HUES6 (cell line): ENCODE measurements at regions not wholly inside any gene's neighbourhood (a gene's known extent, or its start where the extent isn't known, plus 50 kb on each side); places are given as distances from the start of the nearest gene placed in this dataset.
A peak's percentile ranks its signal among the peaks of the same experiment; 100 is the strongest.

Experiments
- H3K27ac ChIP-seq: 2 replicates; pipeline ENCODE4 v1.7.0; 2013; ENCODE audit warnings: low read depth, mild to moderate bottlenecking, low read length, inconsistent platforms
- H3K27me3 ChIP-seq: 2 replicates; pipeline ENCODE4 v1.6.1; 2013; ENCODE audit warnings: low read length; ENCODE audit not compliant: control insufficient read depth, insufficient read depth
- H3K36me3 ChIP-seq: 2 replicates; pipeline ENCODE4 v1.6.1; 2013; ENCODE audit warnings: low read length; ENCODE audit not compliant: control insufficient read depth, insufficient read depth
- H3K4me1 ChIP-seq: 2 replicates; pipeline ENCODE4 v1.6.1; 2013; ENCODE audit warnings: low read length; ENCODE audit not compliant: control insufficient read depth, insufficient read depth
- H3K4me3 ChIP-seq: 2 replicates; pipeline ENCODE4 v1.5.1; 2013; ENCODE audit warnings: low read depth, low read length
- H3K9ac ChIP-seq: one replicate; pipeline ENCODE4 v1.6.1; 2013; ENCODE audit warnings: mild to moderate bottlenecking, low read length
- H3K9me3 ChIP-seq: 2 replicates; pipeline ENCODE4 v1.6.1; 2013; ENCODE audit warnings: low read depth, low read length; ENCODE audit not compliant: control insufficient read depth, insufficient read depth

DNA sequence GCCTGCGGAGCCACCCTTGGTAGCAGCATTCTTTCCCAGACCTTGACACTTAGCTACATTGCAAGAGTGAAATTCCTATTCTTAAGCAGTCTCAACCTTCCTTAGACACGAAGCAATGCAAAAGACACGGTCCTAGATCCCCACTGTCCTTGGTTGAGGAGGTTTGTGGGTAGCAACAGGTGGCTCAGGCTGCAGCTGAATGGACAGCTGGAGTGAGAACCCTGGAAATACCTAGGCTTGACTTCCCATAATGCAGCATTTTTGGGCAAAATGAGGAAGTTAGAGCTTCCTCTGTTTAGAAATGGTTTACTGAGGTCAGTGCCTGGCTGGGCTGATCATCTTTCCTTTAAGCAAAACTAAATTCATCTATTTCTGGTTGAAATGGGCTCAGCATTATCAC is 296.6 kb downstream of the RFC3 start:
- Histone ChIP-seq H3K4me1 (peaks cover 8% of the 10 kb centered on the region; the same call in 1 of the 2 replicates), H3K27me3 (no peaks in the 10 kb centered on the region), H3K9ac (no peak overlapping the region), H3K27ac (no peak overlapping the region), H3K4me3 (no peak overlapping the region), H3K9me3 (0 out of 2 replicates have a peak, but pooled peaks cover 1% of the 10 kb centered on the region), H3K36me3 (no peaks in the 10 kb centered on the region)

DNA sequence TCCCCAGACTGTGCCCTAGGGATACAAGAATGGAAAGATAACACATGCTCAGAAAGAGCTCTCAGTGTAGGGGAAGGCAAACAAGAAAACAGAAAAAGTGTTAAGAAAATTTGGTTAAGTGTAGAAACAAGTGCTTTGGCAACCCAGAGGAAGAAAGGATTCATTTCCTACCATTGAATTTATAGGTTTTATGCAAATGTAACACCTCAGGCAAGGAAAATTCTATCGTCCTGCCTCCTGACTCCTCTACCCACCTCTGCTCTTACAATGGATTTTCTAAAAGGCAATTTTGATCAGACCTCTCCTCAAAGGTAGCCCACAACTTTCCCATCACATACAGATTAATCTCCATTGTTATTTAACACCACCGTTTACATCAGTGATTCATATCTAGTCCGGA is 298.7 kb downstream of the RFC3 start:
- Histone ChIP-seq H3K27me3 (no peaks in the 10 kb centered on the region), H3K4me3 (no peak overlapping the region), H3K36me3 (no peaks in the 10 kb centered on the region), H3K27ac (no peak overlapping the region), H3K4me1 (peaks cover 8% of the 10 kb centered on the region; the same call in 1 of the 2 replicates), H3K9ac (no peak overlapping the region), H3K9me3 (no peaks in the 10 kb centered on the region)

DNA sequence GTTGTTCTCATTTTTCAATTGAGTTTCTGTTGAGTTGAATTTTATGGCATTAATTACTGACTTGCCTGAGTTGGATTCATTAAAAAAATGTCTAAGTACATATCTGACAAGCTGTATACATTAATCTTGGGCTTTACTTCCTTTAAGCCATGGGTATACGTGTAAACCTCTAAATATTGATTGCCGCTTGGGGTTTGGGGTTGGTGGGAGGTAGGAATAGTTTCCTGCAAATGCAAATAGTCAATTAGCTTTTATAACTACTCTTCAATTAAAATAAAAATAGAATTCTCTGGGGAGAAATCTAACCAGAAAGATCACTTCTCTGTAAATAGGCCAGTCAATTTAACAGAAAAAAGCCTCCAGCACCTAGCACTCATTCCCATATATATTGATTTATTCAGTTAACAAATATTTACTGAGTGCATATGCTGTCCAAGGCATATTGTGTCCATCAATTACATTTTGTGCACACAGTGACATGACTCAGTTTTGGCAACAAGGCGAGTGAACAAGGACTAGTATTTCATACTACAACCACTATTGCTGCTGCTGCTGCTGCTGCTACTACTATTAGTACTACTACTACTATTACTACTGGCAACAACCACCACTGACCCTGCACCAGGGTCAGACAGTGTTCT is 306.8 kb downstream of the RFC3 start:
- Histone ChIP-seq H3K9me3 (no peaks in the 10 kb centered on the region), H3K27ac (no peak overlapping the region), H3K4me3 (no peak overlapping the region), H3K9ac (no peak overlapping the region), H3K36me3 (no peaks in the 10 kb centered on the region), H3K27me3 (no peaks in the 10 kb centered on the region), H3K4me1 (peaks cover 21% of the 10 kb centered on the region; the same call in 1 of the 2 replicates)

DNA sequence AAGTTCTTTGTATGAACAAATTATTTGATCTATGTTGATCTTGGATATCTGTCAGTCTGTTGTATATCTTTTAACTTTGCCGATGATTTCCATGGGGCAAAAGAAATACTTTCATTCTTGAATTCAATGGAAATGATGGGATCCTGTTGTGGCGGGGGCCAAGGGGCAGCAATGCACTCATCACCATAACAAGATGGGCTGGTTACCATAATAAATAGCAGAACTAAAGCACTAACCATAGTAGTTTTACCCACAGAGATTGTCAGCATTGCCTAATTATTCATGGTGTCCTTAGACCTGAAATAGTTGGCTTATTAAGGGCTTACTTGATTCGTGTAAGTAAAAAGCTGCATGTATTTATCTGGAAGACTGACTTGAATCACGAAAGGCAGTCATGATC is 309.6 kb downstream of the RFC3 start:
- Histone ChIP-seq H3K4me1 (peaks cover 21% of the 10 kb centered on the region; the same call in 1 of the 2 replicates), H3K36me3 (no peaks in the 10 kb centered on the region), H3K9me3 (no peaks in the 10 kb centered on the region), H3K27me3 (no peaks in the 10 kb centered on the region), H3K4me3 (0 out of 2 replicates have a peak overlapping the region, but pooled peaks have one; percentile 14), H3K27ac (no peak overlapping the region), H3K9ac (no peak overlapping the region)

DNA sequence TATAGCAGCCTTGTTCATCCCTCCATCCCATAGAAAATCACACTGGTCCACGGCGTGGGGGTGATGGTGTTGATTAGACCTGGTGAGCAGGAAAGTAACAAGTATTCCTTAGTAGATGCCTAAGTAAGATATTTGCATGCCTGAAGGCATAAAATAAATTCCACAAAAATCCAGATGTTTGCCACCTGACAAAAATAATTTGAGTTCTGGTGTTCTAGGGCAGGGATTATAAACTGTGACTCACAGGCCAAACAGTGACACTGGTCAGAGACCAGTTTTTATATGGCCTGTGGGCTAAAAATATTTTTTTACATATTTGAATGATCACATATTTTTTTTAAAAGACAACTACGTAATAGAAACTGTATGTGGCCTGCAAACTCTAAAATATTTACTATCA is 310.7 kb downstream of the RFC3 start:
- H3K4me3 ChIP-seq = no peak overlapping the region
- H3K27me3 ChIP-seq = no peaks in the 10 kb centered on the region
- peaks cover 21% of the 10 kb centered on the region; the same call in 1 of the 2 replicates for H3K4me1 ChIP-seq
- no peaks in the 10 kb centered on the region for H3K36me3 ChIP-seq
- no peaks in the 10 kb centered on the region for H3K9me3 ChIP-seq
- no peak overlapping the region for H3K9ac ChIP-seq
- H3K27ac ChIP-seq = no peak overlapping the region

DNA sequence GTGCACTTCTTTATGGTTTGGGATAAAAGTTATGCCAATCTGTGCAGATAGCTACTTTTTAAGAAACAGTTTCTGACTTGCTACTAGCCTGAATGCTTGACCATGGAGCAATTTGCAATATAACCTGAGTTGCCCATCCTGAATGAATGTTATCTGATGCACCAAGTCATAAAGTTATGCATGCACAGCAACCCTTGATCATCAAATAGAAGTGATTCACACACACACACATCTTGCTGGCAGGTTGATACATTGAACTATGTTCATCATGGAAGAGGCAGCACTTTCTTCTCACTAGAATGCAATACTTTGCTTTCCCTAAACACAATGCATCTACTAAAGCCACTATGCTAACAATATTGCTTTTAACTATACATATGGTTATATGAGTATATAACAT is 311.5 kb downstream of the RFC3 start:
- no peak overlapping the region for H3K27ac ChIP-seq
- H3K36me3 ChIP-seq = no peaks in the 10 kb centered on the region
- no peak overlapping the region for H3K9ac ChIP-seq

DNA sequence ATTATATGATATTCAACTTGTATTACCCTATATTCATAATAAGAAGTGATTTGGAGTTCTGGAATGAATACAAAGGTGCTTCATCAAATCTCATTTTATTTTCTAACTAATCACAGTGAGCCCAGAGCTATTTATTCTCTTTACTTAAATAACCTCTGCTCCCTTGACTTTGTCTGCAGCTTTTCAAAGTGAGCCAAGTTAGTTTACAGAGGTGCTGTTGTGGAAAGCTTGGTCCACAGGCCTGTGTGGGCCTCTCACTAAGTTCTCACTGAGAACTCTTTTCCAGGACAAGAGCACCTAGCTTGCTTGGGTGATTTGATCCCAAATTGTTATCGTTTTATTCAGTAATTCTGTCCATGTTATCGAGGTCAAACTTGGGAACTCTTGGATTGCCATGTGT is 319.3 kb downstream of the RFC3 start:
- Histone ChIP-seq H3K27ac (no peak overlapping the region), H3K9me3 (peaks cover 6% of the 10 kb centered on the region), H3K9ac (no peak overlapping the region), H3K36me3 (no peaks in the 10 kb centered on the region), H3K4me3 (no peak overlapping the region), H3K4me1 (peaks cover 12% of the 10 kb centered on the region; the same call in 1 of the 2 replicates), H3K27me3 (no peaks in the 10 kb centered on the region)

More for the DNA sequence above, 311.5 kb downstream of the RFC3 start:
- Histone ChIP-seq H3K4me3 (no peak overlapping the region), H3K27me3 (no peaks in the 10 kb centered on the region), H3K9me3 (no peaks in the 10 kb centered on the region), H3K4me1 (peaks cover 21% of the 10 kb centered on the region; the same call in 1 of the 2 replicates)

DNA sequence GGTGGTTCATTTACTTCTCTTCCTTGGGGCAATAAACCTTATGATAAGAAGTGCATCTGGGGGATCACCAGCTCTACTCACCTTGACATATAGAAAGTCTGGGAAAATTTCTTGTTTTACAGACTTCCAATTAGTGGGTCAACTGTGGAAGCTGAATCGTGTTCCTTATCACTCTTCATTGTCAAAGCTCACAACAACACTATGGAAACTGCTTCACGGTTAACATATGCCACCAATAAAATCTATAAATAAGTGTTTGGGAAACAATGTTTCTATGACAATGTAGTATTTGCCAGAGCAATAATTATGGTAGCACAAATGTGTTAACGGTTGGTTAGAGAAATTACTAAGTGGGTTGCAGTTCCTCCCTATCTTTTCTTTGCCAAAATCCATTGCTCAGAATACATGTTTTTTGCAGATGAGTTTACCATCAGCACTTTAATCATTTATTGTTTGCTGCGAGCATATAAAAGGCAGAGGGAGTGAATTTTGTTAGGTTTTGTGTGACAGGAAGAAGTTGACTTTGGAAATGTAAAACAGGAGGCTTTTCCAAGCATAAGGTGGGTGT is 321.8 kb downstream of the RFC3 start:
- no peak overlapping the region for H3K4me3 ChIP-seq
- no peaks in the 10 kb centered on the region for H3K36me3 ChIP-seq
- H3K27me3 ChIP-seq = no peaks in the 10 kb centered on the region
- H3K27ac ChIP-seq = no peak overlapping the region
- peaks cover 12% of the 10 kb centered on the region for H3K4me1 ChIP-seq
- H3K9me3 ChIP-seq = peaks cover 6% of the 10 kb centered on the region
- H3K9ac ChIP-seq = no peak overlapping the region

DNA sequence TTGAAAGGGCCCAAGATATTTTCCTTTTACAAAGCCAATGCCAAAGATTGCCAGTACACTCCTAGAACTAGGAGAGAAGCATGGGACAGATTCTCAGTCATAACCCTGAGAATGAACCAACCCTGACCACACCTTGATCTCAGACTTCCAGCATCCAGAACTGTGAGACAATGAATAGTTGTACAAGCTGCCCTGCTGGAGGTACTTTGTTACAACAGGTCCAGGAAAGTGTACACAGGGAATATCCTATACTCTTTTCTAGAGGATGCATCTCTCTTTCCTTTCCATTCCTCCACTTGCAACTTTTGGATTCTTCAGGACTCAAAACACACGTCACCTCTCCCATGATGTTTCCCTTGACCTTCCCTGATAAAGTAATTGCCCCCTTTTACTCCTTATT is 325.7 kb downstream of the RFC3 start:
- no peak overlapping the region for H3K9ac ChIP-seq
- H3K27ac ChIP-seq = no peak overlapping the region
- no peaks in the 10 kb centered on the region for H3K27me3 ChIP-seq
- peaks cover 12% of the 10 kb centered on the region for H3K4me1 ChIP-seq
- H3K9me3 ChIP-seq = no peaks in the 10 kb centered on the region
- H3K4me3 ChIP-seq = no peak overlapping the region
- H3K36me3 ChIP-seq = no peaks in the 10 kb centered on the region

DNA sequence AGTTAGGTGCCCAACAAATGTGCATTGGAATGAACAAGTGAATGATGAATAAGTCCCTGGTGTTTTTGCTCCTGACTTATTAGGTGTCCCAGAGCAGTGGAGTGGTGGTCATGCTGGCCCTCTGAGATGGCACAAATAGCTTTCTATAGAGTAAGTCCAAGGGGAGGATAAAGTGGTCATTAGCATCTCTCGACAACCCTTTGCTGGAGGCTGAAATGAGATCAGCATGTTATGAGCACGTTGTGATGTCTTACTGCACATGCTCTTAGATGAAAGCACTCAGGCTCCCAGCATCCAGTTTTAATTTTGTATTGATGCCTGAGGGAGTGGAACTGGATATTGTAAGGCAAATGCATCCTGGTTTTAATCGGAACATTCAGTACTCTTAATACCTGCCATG is 326.2 kb downstream of the RFC3 start:
- Histone ChIP-seq H3K27me3 (no peaks in the 10 kb centered on the region), H3K4me3 (no peak overlapping the region), H3K9ac (no peak overlapping the region), H3K27ac (no peak overlapping the region), H3K9me3 (no peaks in the 10 kb centered on the region), H3K36me3 (no peaks in the 10 kb centered on the region), H3K4me1 (peaks cover 12% of the 10 kb centered on the region)

DNA sequence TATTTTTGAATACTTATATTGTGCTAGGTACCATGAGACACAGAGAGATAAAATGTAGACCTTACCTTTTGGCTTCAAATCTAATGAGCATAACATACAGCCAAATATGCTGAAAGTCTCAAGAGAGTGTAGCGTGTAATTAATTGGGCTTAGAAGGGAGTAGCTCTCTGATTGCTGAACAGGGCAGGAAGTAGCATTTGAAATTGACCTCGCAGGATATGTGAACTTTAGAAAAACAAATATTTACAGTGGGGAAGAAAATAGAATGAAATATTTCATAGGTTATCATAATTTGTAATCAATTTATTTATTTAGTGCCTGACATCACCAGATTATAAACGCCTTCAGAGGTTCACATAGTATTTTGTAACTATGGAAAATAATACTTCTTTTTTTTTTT is 327.1 kb downstream of the RFC3 start:
- Histone ChIP-seq H3K9ac (no peak overlapping the region), H3K36me3 (no peaks in the 10 kb centered on the region), H3K9me3 (no peaks in the 10 kb centered on the region), H3K4me1 (peaks cover 5% of the 10 kb centered on the region), H3K4me3 (no peak overlapping the region), H3K27ac (no peak overlapping the region), H3K27me3 (no peaks in the 10 kb centered on the region)
